Osteocyte (in vitro differentiated cells): ENCODE measurements at regions not wholly inside any gene's neighbourhood (a gene's known extent, or its start where the extent isn't known, plus 50 kb on each side); places are given as distances from the start of the nearest gene placed in this dataset.
"Not testable (repeated sequence)": the region's sequence is repeated elsewhere in the genome, so short reads cannot be mapped to it uniquely, and the experiment has no call there.

Source experiments
- DNase-seq: peaks from one replicate; pipeline ENCODE4 v3.0.0; 2021; ENCODE audit warnings: mixed read lengths; ENCODE audit not compliant: unreplicated experiment; ENCODE audit errors: extremely low spot score
- H3K27ac Mint-ChIP-seq: one replicate; pipeline ENCODE4 v1.8.0; 2021; ENCODE audit warnings: mild to moderate bottlenecking, mixed read lengths; ENCODE audit not compliant: unreplicated experiment
- H3K27me3 Mint-ChIP-seq: one replicate; pipeline ENCODE4 v1.8.0; 2021; ENCODE audit warnings: mixed read lengths; ENCODE audit not compliant: unreplicated experiment
- H3K36me3 Mint-ChIP-seq: one replicate; pipeline ENCODE4 v1.8.0; 2021; ENCODE audit warnings: mixed read lengths; ENCODE audit not compliant: unreplicated experiment
- H3K4me1 Mint-ChIP-seq: one replicate; pipeline ENCODE4 v1.8.0; 2021; ENCODE audit warnings: mixed read lengths; ENCODE audit not compliant: unreplicated experiment
- H3K4me3 Mint-ChIP-seq: one replicate; pipeline ENCODE4 v1.8.0; 2021; ENCODE audit warnings: mild to moderate bottlenecking, moderate library complexity, mixed read lengths; ENCODE audit not compliant: unreplicated experiment
- H3K9me3 Mint-ChIP-seq: one replicate; pipeline ENCODE4 v1.8.0; 2021; ENCODE audit warnings: mixed read lengths; ENCODE audit not compliant: unreplicated experiment
- CTCF ChIP-seq: fragments of 200-600 bp; sonication (generic); IDR thresholded peaks from 2 replicates; pipeline ENCODE4 v1.5.0; 2021; ENCODE audit warnings: antibody characterized with exemption, mild to moderate bottlenecking, moderate library complexity

- Mint-ChIP-seq H3K9me3 (no peaks in the 10 kb centered on the region), H3K36me3 (no peaks in the 10 kb centered on the region), H3K27ac (no peak overlapping the region), H3K4me1 (no peaks in the 10 kb centered on the region), H3K27me3 (no peaks in the 10 kb centered on the region), H3K4me3 (no peak overlapping the region)
- no peak for TF ChIP-seq CTCF
- no peak for DNase-seq
Measured at GRCh38 chr16:26983426-26983825, 83.3 kb upstream of the C16orf82 start.

DNA sequence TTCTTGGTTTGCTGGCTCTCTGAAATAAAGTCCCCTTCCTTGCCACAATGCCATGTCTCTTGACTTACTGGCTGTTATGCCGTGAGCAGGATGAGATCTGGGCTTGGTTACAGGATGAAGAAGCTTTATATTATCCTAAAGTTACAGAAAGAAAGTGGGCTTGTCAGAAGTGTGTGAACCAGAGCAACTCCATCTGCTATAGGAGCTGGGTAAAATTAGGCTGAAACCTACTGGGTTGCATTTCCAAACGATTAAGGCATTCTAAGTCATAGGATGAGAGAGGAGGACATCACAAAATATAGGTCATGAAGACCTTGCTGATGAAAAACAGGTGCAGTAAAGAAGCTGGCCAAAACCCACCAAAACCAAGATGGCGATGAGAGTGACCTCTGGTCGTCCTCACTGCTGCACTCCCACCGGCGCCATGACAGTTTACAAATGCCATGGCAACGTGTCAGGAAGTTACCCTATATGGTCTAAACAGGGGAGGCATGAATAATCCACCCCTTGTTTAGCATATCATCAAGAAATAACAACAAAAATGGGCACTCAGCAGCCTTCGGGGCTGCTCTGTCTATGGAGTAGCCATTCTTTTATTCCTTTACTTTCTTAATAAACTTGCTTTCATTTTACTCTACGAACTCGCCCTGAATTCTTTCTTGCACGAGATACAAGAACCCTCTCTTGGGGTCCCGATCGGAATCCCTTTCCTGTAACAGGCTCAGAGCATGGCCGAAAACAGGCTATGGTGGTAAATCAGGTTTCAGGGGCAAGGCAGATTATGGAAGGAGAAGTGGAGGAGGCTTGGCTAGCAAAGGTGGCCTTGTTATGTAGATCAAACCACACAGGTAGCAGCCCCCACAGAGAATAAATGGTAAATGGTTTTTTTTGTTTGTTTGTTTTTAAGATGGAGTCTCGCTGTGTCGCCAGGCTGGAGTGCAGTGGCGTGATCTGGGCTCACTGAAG, 81.3 kb upstream of the C16orf82 start:
- Mint-ChIP-seq H3K27ac (no peak overlapping the region), H3K27me3 (no peaks in the 10 kb centered on the region), H3K9me3 (no peaks in the 10 kb centered on the region), H3K4me3 (no peak overlapping the region), H3K36me3 (no peaks in the 10 kb centered on the region), H3K4me1 (no peaks in the 10 kb centered on the region)
- DNase-seq, result no peak
- no peak for TF ChIP-seq CTCF

- Mint-ChIP-seq H3K9me3 (no peaks in the 10 kb centered on the region), H3K36me3 (no peaks in the 10 kb centered on the region), H3K27ac (no peak overlapping the region), H3K4me1 (no peaks in the 10 kb centered on the region), H3K4me3 (no peak overlapping the region), H3K27me3 (no peaks in the 10 kb centered on the region)
- TF ChIP-seq CTCF, result no peak
- DNase-seq, result no peak
Measured at GRCh38 chr16:26987597-26988010, 79.1 kb upstream of the C16orf82 start.

DNA sequence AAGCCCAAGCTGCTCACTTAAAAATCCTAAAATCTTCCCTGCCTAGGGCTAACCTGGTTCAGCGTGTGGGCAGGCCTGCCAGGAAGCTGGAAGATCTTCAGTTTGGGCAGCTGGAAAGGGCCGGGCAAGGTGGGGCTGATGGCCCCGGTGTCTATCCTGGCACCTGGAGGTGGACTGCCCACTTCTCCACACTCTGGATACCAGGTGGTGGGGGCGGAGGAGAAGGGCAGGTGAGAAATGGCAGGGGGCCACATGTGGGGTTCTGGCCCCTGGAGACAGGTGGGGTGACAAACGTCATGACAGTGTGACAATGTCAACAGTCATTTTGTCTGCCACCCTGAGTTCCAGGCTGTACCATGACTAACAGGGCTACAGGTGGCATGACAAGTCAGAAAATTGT, 78.5 kb upstream of the C16orf82 start:
- H3K9me3 Mint-ChIP-seq, result no peaks in the 10 kb centered on the region
- no peaks in the 10 kb centered on the region for H3K36me3 Mint-ChIP-seq
- H3K4me3 Mint-ChIP-seq, result no peak overlapping the region
- DNase-seq, result no peak
- H3K27me3 Mint-ChIP-seq, result no peaks in the 10 kb centered on the region
- no peak for TF ChIP-seq CTCF
- H3K27ac Mint-ChIP-seq, result no peak overlapping the region
- no peaks in the 10 kb centered on the region for H3K4me1 Mint-ChIP-seq

DNA sequence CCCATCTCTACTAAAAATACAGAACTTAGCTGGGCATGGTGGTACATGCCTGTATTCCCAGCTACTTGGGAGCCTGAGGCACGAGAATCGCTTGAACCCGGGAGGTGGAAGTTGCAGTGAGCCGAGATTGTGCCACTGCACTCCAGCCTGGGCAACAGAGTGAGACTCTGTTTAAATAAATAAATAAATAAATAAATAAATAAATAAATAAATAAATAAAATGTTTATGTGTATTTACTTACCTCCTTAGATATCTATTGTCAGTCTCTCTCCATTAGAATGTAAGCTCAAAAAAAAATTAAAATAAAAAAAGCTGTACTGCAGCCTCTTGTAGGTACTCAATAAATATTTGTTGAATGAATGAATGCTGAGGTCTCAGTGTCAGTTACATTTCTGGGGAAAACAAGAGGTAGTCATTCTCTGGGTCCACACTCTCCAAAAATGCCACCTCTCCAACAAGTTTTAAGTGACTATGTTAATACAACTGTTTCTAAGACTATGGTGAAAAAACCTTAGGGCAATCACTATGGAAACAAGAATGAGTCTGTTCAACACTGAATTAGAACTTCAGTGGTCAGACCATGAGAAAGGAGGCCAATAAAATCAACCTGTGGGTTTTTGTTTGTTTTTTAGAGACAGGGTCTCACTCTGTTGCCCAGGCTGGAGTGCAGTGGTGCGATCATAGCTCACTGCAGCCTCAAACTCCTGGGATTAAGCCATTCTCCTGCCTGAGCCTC, 76.2 kb upstream of the C16orf82 start:
- not testable (repeated sequence) for DNase-seq, H3K4me3 Mint-ChIP-seq, H3K4me1 Mint-ChIP-seq, H3K27me3 Mint-ChIP-seq, H3K36me3 Mint-ChIP-seq, H3K27ac Mint-ChIP-seq, H3K9me3 Mint-ChIP-seq
